GM18861 (cell line): ENCODE measurements at regions not wholly inside any gene's neighbourhood (a gene's known extent, or its start where the extent isn't known, plus 50 kb on each side); places are given as distances from the start of the nearest gene placed in this dataset.
"Not testable (repeated sequence)": the region's sequence is repeated elsewhere in the genome, so short reads cannot be mapped to it uniquely, and the experiment has no call there.

ENCODE experiments used
- ATAC-seq: cut with Tn5 transposase; IDR thresholded peaks from one replicate; pipeline ENCODE4 v1.9.1; 2021; ENCODE audit not compliant: unreplicated experiment

DNA sequence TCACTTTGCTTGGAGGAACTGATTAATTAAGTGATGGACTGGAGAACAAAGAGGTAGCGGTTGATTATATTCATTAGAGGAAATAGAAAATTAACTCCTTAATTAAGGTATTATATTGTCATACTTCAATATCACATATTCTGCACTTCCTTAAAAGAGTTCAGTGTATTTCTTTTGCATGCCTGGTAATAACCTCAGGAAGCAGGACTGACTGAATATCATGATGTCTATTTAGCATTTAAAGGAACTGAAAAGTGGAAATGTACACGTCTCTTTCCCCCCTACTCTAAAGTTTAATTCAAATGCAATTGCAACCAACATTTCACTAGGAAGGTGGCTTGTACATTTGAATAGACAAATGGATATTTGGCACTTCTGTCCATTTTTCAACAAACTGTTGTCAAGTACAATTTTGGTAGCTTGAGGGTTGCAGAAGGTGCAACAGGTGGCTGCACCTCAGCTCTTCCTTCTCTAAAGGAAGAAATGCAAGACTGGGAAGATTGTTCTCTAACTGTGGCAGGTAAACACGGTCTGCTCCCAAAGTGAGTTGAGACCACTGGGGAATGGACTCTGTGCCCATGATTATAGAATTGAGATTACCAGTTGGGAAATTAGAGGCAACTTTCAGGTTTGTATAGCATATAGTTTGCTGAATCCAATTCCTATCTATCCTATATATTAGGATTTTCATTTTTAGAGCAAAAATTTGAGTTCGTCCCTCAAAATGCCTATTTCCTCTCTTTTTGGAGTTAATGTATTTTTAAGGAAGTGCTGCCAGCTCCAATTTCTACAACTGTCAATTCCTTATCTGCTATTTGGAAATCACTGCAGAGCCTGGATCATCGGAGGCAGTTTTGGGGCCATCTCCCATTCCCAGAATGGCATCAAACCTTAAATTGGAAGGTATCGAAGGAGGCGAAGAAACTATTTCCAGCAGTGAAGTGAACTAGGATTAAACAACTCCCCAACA is 98.9 kb upstream of the TAF11L2 start:
- ATAC-seq: no peak

DNA sequence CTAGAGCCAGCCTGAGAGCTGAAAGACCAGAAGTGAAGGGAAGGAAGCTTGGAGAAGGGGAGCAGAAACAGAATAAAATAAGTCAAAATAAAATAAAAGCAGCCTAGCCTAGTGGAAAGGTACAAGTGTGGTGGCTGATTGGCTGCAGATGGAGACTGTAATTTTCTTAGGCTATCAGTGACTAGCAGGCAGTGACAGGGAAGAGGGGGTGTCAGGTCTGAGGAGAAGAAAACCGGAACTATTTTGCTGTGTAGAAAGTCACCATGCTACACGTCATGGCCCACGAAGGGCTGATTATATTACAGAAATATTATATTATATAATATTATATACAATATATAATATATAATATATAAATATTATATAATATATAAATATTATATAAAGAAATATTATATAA is 98.1 kb upstream of the TAF11L2 start:
- ATAC-seq: no peak

DNA sequence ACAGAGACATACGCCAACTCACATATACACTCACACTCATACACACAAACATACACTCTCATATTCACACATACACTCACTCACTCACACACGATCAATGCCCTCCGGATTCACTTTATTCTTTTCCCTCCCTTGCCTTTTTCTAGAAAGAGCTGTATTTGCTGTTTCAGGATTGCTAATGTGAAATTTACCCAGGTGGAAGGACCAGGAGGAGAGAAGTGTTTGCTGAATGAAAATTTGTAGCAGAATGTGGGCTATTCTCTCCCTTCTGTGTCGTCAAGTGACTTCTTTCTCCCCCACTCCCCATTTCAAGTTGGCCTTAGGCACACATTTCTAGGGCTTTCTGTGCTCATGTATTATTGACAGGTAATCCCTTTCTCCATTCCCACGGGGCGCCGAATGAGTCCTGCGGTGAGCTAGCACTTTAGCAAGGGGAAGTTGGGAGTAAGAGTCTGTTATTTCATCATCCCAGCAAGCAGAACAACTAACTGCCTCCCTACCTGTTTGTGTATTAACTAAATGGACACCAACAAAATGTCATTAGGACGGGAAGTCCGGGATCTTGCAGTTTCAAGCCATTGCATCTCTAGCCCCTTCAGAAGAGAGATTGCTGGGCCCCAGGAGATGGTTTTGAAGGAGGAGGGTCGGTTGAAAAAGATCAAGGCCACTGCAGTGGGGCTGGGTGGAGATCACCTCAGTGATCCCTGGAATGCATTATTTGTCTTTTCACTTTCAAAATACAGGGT is 97.1 kb upstream of the TAF11L2 start:
- no peak for ATAC-seq

DNA sequence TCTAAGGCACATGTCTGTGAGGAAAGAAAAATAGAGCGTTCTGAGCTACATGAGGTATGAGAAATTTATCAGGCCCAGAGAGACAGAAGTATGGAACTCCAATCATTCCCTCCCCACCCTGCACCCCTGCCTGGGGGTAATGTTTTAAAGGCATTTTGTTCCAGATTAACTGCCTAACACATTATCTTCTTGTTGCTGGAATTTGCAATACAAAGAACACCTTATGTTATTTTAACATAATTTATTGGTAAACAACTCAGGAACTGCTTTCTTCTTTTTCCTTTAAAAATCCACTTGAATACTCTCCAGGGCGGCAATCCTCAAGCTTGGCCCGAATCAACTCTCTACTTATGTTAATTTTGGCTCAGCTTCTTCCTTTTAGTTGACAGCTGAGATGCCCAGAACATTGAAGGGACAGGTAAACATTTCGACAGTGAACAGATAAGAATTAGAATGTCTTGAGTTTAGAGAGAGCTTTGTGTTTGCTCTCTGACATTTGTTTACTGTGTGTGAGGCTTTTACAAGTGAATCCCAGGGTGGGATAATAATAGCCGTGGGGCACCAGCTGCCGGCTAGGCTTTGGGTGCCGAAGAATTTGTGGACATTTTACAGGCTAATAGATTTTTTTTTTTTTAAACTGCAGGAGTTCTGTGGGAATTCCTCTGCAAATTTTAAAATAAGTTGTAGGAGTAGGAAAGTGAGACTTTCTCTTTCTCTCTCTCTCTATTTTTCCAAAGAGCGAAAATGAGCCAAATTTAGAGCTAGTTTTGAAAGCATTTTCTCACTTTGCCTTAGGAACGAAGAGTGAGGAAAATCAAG is 96.4 kb upstream of the TAF11L2 start:
- no peak for ATAC-seq

DNA sequence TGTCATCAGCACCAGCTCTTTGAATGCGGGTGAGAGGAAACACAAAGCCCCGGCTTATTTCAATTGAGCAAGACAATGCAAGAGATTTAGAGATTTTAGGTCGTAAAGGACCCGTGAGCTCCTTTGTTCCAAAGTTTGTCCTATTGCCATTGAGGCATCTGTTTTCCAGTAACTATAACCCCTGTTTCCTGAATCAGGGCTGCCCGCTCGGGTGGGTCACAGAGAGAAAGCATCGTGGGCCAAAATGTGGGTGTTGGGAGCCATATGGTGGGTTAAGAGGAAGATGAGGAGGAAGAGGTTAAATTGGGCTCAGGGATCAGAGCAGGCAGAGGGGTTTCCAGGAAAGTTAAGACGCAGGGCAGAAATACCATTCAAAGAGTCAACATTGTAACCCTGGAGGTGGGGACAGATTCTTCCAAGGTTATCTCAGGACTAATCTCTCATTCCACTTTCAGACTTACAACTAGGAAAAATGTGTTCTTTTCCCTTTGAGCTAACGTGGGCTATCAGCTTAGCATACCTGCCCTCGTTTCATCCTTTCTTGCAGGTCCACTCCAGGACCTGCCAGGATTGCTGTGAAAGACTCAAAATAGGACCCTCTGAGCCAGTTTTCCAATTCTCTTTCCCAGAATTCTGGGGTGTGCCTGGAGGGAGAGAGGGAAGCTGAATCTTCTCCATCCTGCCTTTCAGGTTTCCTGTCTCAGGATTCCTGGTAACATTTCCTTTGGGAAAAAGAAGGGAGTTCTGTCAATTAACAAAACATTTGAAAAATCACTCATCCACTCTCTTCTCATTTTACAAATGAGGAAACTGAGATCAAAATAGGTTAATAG is 95.5 kb upstream of the TAF11L2 start:
- ATAC-seq: no peak

DNA sequence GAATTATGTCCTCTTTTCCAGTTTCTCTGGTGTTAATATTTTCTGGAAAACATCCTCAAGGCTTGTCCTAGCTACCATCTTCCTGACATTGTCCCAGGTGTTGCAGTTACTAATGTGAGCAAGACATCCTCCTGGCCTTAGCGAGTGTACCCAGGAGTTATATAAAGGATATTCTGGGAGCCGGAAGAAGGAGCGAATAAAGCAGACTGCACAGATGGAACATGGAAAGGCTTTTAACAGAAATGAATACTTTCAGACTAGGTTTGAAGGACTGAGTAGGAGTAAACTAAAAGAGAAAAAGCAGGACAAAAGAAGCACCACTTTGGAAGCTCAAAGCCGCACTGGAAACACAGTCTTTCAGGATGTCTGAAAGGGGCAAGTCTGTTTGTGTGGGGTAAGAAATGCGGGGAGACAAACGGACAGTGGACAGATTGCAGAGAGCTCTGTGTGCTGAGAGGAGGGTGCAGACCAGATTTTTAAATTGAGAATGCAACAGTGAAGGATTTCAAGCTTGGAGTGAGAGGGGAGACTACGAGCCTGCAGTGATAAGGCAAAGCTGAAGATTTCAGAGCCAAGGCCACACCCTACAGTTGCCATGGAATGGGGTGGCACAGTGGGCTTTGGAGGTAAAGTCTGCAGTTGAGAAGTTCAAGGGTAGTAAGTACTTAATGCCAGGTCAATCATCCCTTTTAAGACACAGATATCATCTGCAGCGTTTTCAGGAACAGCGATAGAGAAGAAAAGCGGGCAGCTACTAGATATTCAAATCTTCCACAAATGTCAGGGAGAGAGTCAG is 94.1 kb upstream of the TAF11L2 start:
- no peak for ATAC-seq

DNA sequence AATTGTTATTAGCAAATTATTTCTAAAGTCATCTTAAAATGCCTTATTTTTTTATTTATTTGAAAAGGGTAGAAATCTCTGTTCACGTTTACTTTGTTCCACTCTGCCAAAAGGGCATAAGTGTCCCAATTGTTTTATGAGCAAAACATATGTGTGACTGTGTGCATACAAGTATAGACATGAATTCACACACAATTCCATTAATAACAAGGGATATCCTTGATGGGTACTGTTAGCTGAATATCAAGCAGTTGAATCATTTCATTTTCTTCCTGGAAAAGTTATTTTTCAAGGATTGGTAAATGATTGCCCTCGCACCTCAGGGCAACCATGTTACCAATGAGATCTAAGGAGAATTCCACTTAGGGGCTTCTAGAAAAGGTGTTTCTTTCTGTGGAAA is 92.1 kb upstream of the TAF11L2 start:
- no peak for ATAC-seq

DNA sequence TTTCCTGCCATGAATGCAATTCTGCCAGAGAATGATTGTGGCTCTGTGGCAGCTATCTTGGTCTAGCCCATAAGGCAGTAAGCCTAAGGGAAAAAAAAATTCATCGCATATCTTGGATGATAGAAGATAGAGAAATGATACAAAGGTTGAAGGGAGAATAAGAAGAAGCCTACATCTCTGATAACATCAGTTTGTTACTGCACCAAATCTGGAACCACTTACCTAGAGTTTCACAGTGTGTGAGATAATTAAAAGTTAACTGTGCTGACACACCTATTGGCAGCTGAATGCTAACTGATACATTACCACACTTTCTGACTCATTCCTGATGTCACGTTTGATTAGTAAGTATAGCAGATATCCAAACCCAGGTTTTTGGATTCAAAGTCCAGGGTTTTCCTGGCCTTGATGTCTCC is 91.6 kb upstream of the TAF11L2 start:
- no peak for ATAC-seq

DNA sequence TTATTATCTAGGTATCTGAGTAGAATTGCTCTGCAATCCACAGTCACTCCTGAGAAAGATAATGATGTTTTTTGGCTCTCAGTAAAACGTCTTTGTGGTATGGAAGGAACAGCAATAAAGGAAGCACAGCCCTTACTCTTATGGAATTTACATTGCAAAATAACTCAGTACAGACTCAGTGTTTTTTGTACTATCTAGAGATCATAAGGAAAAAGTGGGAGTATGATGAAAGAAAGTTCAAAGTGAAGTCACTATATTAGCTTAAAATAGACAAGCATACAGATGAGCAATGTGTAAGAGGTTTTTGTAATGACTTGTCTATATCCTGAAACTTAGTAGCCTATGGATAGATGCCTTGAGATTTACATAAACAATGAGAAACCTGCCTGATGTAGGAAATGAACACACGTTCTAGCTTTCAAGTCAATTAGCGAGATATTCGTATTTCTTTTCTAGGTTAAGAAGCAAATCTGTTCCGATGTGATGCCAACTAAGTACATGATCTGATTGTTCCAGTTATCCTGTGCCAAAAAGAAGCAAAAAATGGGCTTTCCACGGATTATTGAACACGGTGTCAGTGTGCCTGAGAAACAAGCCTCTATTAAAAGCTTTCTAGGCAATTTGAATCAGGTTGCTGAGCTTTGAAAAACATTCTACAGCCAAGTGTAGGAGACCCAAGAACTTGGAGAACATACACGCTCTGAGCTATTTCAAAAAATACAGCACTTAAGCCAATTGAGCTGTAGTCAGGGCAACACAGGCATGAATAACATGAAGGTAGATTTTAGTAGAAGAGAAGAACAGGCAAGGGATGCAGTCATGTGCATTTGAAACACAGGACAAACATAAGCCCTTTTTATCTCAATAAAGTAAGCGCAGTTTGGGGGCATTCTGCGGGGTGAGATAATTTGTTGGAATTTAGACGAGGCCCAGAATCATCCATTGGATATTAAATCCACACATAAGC is 86.3 kb upstream of the TAF11L2 start:
- no peak for ATAC-seq

DNA sequence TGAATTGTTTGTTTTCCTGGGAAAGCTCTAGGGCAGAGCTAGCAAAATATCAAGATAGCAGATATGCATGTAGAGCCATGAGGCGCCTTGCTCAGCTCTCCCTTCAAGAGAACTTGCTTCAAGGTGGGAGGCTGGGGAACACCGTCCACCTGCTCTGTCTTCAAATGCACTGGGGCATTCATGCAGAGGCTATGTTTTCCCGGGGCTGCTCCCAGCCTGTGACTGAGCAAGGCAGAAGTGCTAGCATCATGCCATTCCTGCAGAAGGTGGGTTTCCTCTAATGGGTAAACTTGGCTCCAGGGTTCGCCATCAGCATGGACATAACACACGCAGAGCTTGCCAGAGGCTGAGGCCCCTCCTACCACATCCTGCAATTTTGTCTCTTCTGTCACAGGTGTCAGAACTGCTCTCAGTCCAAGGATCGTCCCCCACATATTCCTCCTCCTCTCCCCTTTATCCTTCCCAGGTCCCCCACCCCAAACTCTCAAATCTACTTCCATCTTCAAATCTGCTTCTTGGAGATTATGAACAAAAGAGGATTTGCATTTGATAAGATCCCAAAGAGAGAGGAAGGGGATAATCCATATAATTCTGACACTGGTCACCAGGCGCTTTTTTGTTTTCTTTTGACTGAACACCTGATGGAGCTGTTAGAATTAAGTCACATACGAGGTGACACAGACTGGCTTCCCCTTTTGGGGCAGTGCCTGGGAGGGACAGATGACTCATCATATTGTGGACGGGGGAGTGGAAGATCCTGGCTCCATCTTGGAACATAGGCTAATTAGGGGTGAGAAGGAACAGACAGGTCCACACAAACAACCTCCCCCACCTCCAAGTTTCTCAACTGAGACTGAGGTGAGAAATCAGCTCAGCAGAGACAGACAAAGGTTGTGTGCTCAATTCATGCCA is 85.0 kb upstream of the TAF11L2 start:
- no peak for ATAC-seq

DNA sequence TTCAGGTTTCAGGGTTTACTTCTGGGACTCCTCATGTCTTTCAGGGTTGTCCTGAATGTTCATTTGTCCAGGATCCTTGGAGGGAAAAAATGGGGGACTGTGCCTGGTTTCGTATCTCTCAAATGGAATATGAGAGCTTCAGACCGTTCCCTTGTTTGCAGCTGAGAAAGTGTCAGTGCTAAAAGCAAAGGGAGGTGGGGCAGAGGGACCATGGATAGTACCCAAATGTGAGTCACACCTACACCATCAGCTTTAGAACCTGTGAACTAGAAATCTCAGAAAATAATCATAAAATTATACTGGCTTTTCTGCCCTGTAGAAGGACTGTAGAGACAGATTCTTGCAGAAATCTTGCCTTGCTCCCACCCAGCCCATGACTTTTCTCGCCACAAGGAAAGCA is 84.3 kb upstream of the TAF11L2 start:
- ATAC-seq: no peak

DNA sequence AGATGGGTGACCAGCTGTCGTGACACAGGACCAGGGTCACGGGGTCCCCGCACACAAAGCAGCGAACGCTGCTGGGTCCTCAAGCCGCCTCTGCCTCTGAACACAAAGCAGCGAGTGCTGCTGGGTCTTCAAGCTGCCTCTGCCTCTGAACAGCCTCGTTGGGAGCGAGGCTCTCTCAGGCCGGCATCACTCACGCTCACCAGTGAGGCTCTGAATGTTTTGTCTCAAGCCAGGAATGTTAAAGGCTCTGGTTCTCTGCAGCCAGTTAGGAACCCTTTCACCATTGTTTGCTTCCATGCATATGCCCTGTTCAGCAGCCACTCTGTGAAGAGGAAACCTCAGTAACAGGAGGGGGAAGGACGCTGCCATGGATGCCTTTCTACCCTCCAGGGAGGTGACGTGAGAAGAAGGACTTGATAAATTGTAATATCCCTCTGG is 82.7 kb upstream of the TAF11L2 start:
- ATAC-seq: no peak

DNA sequence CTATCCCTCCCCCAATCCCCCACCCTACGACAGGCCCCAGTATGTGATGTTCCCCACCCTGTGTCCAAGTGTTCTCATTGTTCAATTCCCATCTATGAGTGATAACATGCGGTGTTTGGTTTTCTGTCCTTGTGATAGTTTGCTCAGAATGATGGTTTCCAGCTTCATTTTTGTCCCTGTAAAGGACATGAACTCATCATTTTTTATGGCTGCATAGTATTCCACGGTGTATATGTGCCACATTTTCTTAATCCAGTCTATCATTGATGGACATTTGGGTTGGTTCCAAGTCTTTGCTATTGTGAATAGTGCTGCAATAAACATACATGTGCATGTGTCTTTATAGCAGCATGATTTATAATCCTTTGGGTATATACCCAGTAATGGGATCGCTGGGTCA is 81.7 kb upstream of the TAF11L2 start:
- ATAC-seq: not testable (repeated sequence)

DNA sequence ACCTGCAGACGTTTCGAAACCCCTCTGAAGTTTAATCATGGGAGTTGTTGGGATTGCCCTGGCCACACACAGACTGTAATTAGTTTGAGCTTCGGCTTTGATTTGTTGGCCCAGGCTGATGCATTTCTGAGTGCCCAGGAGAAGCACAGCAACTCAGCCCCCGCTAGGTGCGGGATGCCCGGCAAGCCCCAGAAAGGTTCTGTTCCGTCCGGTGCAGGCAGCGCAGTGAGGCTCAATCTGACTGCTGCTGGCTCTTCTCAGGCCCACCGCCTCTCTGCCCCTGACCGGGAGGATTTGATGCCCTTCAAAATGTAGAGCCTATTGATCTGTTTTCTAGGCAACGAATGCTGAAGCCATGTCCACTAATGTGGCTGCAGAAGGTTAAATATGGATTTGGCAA is 73.4 kb upstream of the TAF11L2 start:
- ATAC-seq: no peak

DNA sequence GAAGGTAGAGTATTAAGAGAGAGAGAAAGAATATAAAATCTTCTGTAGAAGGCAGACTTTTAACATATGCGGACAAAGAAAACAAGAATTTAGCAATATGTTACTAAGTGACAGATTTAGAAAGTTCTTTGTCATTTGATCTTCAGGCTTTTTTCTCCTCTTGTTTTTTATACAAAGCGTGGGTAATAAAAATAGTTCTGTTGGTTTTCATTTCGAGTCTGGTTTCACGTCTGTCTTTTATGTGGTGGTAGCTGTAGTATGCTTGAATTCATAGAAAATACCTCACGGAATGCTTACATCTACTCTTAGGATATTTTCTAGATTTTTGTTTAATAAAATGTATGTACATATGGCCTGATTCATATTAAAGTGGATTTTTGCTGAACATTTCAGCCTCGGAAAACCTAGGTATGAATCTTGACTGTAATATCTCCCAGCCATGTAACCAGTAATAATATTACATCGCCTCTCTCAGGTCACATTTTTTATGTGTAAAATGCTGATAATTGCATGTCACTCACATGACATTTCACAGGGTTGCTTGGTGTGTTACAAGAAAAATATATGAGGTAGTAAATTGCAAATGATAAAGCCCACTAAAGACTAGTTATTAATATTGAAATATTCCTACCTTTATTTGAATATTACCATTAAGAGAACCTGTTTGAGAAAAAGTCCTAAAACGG is 72.5 kb upstream of the TAF11L2 start:
- ATAC-seq: no peak

DNA sequence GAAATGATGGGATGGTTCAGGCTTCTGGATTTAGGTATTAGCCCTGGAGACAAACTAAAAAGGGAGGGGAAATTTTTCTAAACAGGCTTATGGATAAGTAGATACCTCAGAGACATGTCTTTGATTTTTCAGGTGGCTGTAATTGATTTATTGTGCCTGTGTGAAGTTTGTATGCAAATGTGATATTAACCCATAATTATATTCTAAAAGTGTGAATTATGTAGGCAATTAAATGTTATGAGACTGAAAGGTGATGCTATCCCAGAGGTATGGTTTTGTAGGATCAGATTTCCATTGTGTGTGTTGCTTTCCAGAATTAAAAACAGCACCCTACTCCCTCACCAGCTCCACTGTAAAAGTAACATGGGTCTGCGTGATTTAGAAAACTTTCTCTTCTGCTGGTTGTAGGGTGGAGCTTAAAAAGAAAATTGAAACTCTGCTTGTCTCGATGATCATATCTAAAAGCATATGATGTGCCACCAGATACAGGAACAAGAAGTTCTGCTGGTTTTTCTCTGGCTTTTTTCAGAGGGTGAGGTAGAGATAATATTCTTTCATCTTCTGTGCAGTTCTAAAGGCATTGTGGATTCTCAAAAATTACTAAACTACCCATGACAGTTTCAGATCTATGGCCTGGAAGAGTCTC is 71.8 kb upstream of the TAF11L2 start:
- ATAC-seq: peak; percentile 64
